Esophagus (tissue), 2 donors: ENCODE measurements at regions not wholly inside any gene's neighbourhood (a gene's known extent, or its start where the extent isn't known, plus 50 kb on each side); places are given as distances from the start of the nearest gene placed in this dataset.

Experiments used
- H3K27ac ChIP-seq, 2 donors: one replicate each; pipeline ENCODE4 v1.5.1; 2013; ENCODE audit warnings: low read depth in 2 of 2, mild to moderate bottlenecking in 2 of 2, inconsistent platforms in 1 of 2, low read length in 1 of 2, moderate library complexity in 1 of 2
- H3K27me3 ChIP-seq, 2 donors: one replicate each; pipeline ENCODE4 v1.6.1; 2013; ENCODE audit warnings: low read length in 2 of 2, control low read depth in 1 of 2, mild to moderate bottlenecking in 1 of 2; ENCODE audit not compliant: insufficient read depth in 2 of 2, control insufficient read depth in 1 of 2
- H3K36me3 ChIP-seq, 2 donors: one replicate each; pipeline ENCODE4 v1.6.1; 2013; ENCODE audit warnings: low read length in 1 of 2; ENCODE audit not compliant: control insufficient read depth in 2 of 2, insufficient read depth in 2 of 2
- H3K4me1 ChIP-seq, 2 donors: one replicate each; pipeline ENCODE4 v1.6.1; 2013; ENCODE audit warnings: low read length in 1 of 2; ENCODE audit not compliant: control insufficient read depth in 2 of 2, insufficient read depth in 2 of 2
- H3K4me3 ChIP-seq, 2 donors: one replicate each; pipeline ENCODE4 v1.5.1; 2013; ENCODE audit warnings: low read length in 2 of 2, mild to moderate bottlenecking in 2 of 2, low read depth in 1 of 2, moderate library complexity in 1 of 2
- H3K9me3 ChIP-seq, 2 donors: one replicate each; pipeline ENCODE4 v1.6.1; 2013; ENCODE audit warnings: mild to moderate bottlenecking in 2 of 2, low read depth in 1 of 2, low read length in 1 of 2, moderate library complexity in 1 of 2; ENCODE audit not compliant: control insufficient read depth in 2 of 2, insufficient read depth in 1 of 2
- WGBS, 2 donors: extraction: QIAGEN DNeasy Blood & Tissue Kit; methylation state at CpG; one replicate each; pipeline ENCODE4 v1.1.7; 2013; 5-methylcytosine and 5-hydroxymethylcytosine counted together
- donor health status: healthy with polysubstance abuse.
- donor health status: Bipolar disorder and iron deficiency.

- no peaks in the 10 kb centered on the region for H3K27me3 ChIP-seq
- 72 to 79% methylated on average over 17 of the region's 17 CpGs for WGBS, 2 donors
- no peaks in the 10 kb centered on the region for H3K4me1 ChIP-seq
- H3K4me3 ChIP-seq = no peak overlapping the region
- H3K27ac ChIP-seq = peak overlapping the region in 1 of 2 donors; percentile 16
- no peaks in the 10 kb centered on the region for H3K9me3 ChIP-seq
- no peaks in the 10 kb centered on the region for H3K36me3 ChIP-seq
Measured at GRCh38 chr21:16309250-16309971, 579.6 kb downstream of the USP25 start.

GRCh38 chr21:16310176-16310575 lies 580.4 kb downstream of the USP25 start:
- Histone ChIP-seq H3K4me3 (no peak overlapping the region), H3K4me1 (no peaks in the 10 kb centered on the region), H3K27me3 (no peaks in the 10 kb centered on the region), H3K27ac (no peak overlapping the region), H3K36me3 (no peaks in the 10 kb centered on the region), H3K9me3 (no peaks in the 10 kb centered on the region)
- WGBS, 2 donors = 89% methylated on average over 9 of the region's 9 CpGs

GRCh38 chr21:16311229-16311628 lies 581.4 kb downstream of the USP25 start:
- WGBS, 2 donors = 85 to 89% methylated on average over 3 of the region's 3 CpGs
- no peaks in the 10 kb centered on the region for H3K27me3 ChIP-seq
- H3K27ac ChIP-seq = no peak overlapping the region
- H3K4me1 ChIP-seq = no peaks in the 10 kb centered on the region
- H3K4me3 ChIP-seq = no peak overlapping the region
- no peaks in the 10 kb centered on the region for H3K9me3 ChIP-seq
- no peaks in the 10 kb centered on the region for H3K36me3 ChIP-seq

- Histone ChIP-seq H3K36me3 (no peaks in the 10 kb centered on the region), H3K4me1 (no peaks in the 10 kb centered on the region), H3K27ac (no peak overlapping the region), H3K4me3 (no peak overlapping the region), H3K27me3 (no peaks in the 10 kb centered on the region), H3K9me3 (no peaks in the 10 kb centered on the region)
Measured at GRCh38 chr21:16312321-16312720, 582.5 kb downstream of the USP25 start.

GRCh38 chr21:16315223-16315622 lies 585.4 kb downstream of the USP25 start:
- Histone ChIP-seq H3K27ac (no peak overlapping the region), H3K4me1 (no peaks in the 10 kb centered on the region), H3K27me3 (no peaks in the 10 kb centered on the region), H3K4me3 (no peak overlapping the region), H3K36me3 (no peaks in the 10 kb centered on the region), H3K9me3 (no peaks in the 10 kb centered on the region)
- WGBS, 2 donors = 94 to 97% methylated on average over 1 of the region's 1 CpG

GRCh38 chr21:16318651-16319300 lies 589.0 kb downstream of the USP25 start:
- Histone ChIP-seq H3K27ac (no peak overlapping the region), H3K4me3 (no peak overlapping the region), H3K4me1 (no peaks in the 10 kb centered on the region), H3K9me3 (no peaks in the 10 kb centered on the region), H3K27me3 (no peaks in the 10 kb centered on the region), H3K36me3 (no peaks in the 10 kb centered on the region)

- WGBS, 2 donors = 81 to 97% methylated on average over 1 of the region's 1 CpG
- Histone ChIP-seq H3K36me3 (no peaks in the 10 kb centered on the region), H3K27me3 (no peaks in the 10 kb centered on the region), H3K27ac (no peak overlapping the region), H3K4me1 (no peaks in the 10 kb centered on the region), H3K4me3 (no peak overlapping the region), H3K9me3 (no peaks in the 10 kb centered on the region)
Measured at GRCh38 chr21:16320110-16320509, 590.3 kb downstream of the USP25 start.

- H3K27me3 ChIP-seq = no peaks in the 10 kb centered on the region
- H3K9me3 ChIP-seq = no peaks in the 10 kb centered on the region
- no peaks in the 10 kb centered on the region for H3K36me3 ChIP-seq
- no peak overlapping the region for H3K27ac ChIP-seq
- 58 to 68% methylated on average over 2 of the region's 2 CpGs for WGBS, 2 donors
- no peak overlapping the region for H3K4me3 ChIP-seq
- H3K4me1 ChIP-seq = no peaks in the 10 kb centered on the region
Measured at GRCh38 chr21:16322454-16322853, 592.7 kb downstream of the USP25 start.

GRCh38 chr21:16323596-16323995 lies 593.8 kb downstream of the USP25 start:
- no peaks in the 10 kb centered on the region for H3K9me3 ChIP-seq
- H3K27ac ChIP-seq = no peak overlapping the region
- no peaks in the 10 kb centered on the region for H3K4me1 ChIP-seq
- no peaks in the 10 kb centered on the region for H3K27me3 ChIP-seq
- H3K36me3 ChIP-seq = no peaks in the 10 kb centered on the region
- no peak overlapping the region for H3K4me3 ChIP-seq
- WGBS, 2 donors = 54 to 63% methylated on average over 1 of the region's 1 CpG

- Histone ChIP-seq H3K4me1 (no peaks in the 10 kb centered on the region), H3K9me3 (no peaks in the 10 kb centered on the region), H3K4me3 (no peak overlapping the region), H3K27me3 (no peaks in the 10 kb centered on the region), H3K27ac (no peak overlapping the region), H3K36me3 (no peaks in the 10 kb centered on the region)
- whole genome bisulfite sequencing, 2 donors = 38 to 48% methylated on average over 1 of the region's 1 CpG
Measured at GRCh38 chr21:16324630-16325029, 594.8 kb downstream of the USP25 start.
